ENCODE measurements at regions not wholly inside any gene's neighbourhood (a gene's known extent, or its start where the extent isn't known, plus 50 kb on each side); places are given as distances from the start of the nearest gene placed in this dataset.

GRCh38 chr11:39120890-39121289 lies 2338.6 kb downstream of the LRRC4C start:
- no peak for DNase-seq (ENCODE audit: low read depth)
- Histone ChIP-seq H3K27me3 (ENCODE audit: control insufficient read depth, insufficient read depth, low read length) (no peaks in the 10 kb centered on the region), H3K4me3 (ENCODE audit: low read depth, low read length) (no peak overlapping the region), H3K36me3 (ENCODE audit: control insufficient read depth, insufficient read depth, low read length) (no peaks in the 10 kb centered on the region)
- TF ChIP-seq CTCF (IDR thresholded peaks at IDR 0.05; ENCODE audit: insufficient read depth, low read length, severe bottlenecking) = no peak
- FAIRE-seq = no peak

GRCh38 chr11:39113606-39114005 lies 2345.8 kb downstream of the LRRC4C start:
- FAIRE-seq (no peak), DNase-seq (ENCODE audit: low read depth) (no peak)
- H3K27me3 ChIP-seq (ENCODE audit: control insufficient read depth, insufficient read depth, low read length) = no peaks in the 10 kb centered on the region
- no peak overlapping the region for H3K4me3 ChIP-seq (ENCODE audit: low read depth, low read length)
- no peaks in the 10 kb centered on the region for H3K36me3 ChIP-seq (ENCODE audit: control insufficient read depth, insufficient read depth, low read length)
- no peak for TF ChIP-seq CTCF (IDR thresholded peaks at IDR 0.05; ENCODE audit: insufficient read depth, low read length, severe bottlenecking)

GRCh38 chr11:39102236-39102635 lies 2357.2 kb downstream of the LRRC4C start:
- H3K27me3 ChIP-seq (ENCODE audit: control insufficient read depth, insufficient read depth, low read length) = no peaks in the 10 kb centered on the region
- no peak for FAIRE-seq
- DNase-seq (ENCODE audit: low read depth) = no peak
- TF ChIP-seq CTCF (IDR thresholded peaks at IDR 0.05; ENCODE audit: insufficient read depth, low read length, severe bottlenecking) = no peak
- no peak overlapping the region for H3K4me3 ChIP-seq (ENCODE audit: low read depth, low read length)
- H3K36me3 ChIP-seq (ENCODE audit: control insufficient read depth, insufficient read depth, low read length) = no peaks in the 10 kb centered on the region

GRCh38 chr11:39078465-39078864 lies 2381.0 kb downstream of the LRRC4C start:
- Histone ChIP-seq H3K27me3 (ENCODE audit: control insufficient read depth, insufficient read depth, low read length) (no peaks in the 10 kb centered on the region), H3K36me3 (ENCODE audit: control insufficient read depth, insufficient read depth, low read length) (no peaks in the 10 kb centered on the region), H3K4me3 (ENCODE audit: low read depth, low read length) (no peak overlapping the region)
- FAIRE-seq (no peak), DNase-seq (ENCODE audit: low read depth) (no peak)
- no peak for TF ChIP-seq CTCF (IDR thresholded peaks at IDR 0.05; ENCODE audit: insufficient read depth, low read length, severe bottlenecking)

- DNase-seq (ENCODE audit: low read depth) = no peak
- no peaks in the 10 kb centered on the region for H3K36me3 ChIP-seq (ENCODE audit: control insufficient read depth, insufficient read depth, low read length)
- no peak for TF ChIP-seq CTCF (IDR thresholded peaks at IDR 0.05; ENCODE audit: insufficient read depth, low read length, severe bottlenecking)
- FAIRE-seq = no peak
- no peak overlapping the region for H3K4me3 ChIP-seq (ENCODE audit: low read depth, low read length)
- H3K27me3 ChIP-seq (ENCODE audit: control insufficient read depth, insufficient read depth, low read length) = no peaks in the 10 kb centered on the region
Observed at GRCh38 chr11:39037611-39038010, 2421.8 kb downstream of the LRRC4C start.

- no peak for FAIRE-seq
- H3K4me3 ChIP-seq (ENCODE audit: low read depth, low read length) = no peak overlapping the region
- DNase-seq (ENCODE audit: low read depth) = no peak
- no peaks in the 10 kb centered on the region for H3K36me3 ChIP-seq (ENCODE audit: control insufficient read depth, insufficient read depth, low read length)
- TF ChIP-seq CTCF (IDR thresholded peaks at IDR 0.05; ENCODE audit: insufficient read depth, low read length, severe bottlenecking) = no peak
- H3K27me3 ChIP-seq (ENCODE audit: control insufficient read depth, insufficient read depth, low read length) = no peaks in the 10 kb centered on the region
Observed at GRCh38 chr11:39036021-39036420, 2423.4 kb downstream of the LRRC4C start.

All from bronchial epithelial cell (primary cell).